Nephron progenitor cell (in vitro differentiated cells): ENCODE measurements at regions not wholly inside any gene's neighbourhood (a gene's known extent, or its start where the extent isn't known, plus 50 kb on each side); places are given as distances from the start of the nearest gene placed in this dataset.

ENCODE experiments used
- DNase-seq: peaks from one replicate; pipeline ENCODE4 v3.0.0; 2021
- H3K27ac Mint-ChIP-seq: 2 replicates; pipeline ENCODE4 v1.8.0; 2021; ENCODE audit warnings: mild to moderate bottlenecking, moderate library complexity, mixed read lengths
- H3K27me3 Mint-ChIP-seq: 2 replicates; pipeline ENCODE4 v1.8.0; 2021; ENCODE audit warnings: mild to moderate bottlenecking, low read depth, mixed read lengths; ENCODE audit not compliant: poor library complexity
- H3K36me3 Mint-ChIP-seq: 2 replicates; pipeline ENCODE4 v1.8.0; 2021; ENCODE audit warnings: low read depth, mixed read lengths
- H3K4me1 Mint-ChIP-seq: 2 replicates; pipeline ENCODE4 v1.8.0; 2021; ENCODE audit warnings: mixed read lengths
- H3K4me3 Mint-ChIP-seq: 2 replicates; pipeline ENCODE4 v1.8.0; 2021; ENCODE audit warnings: mild to moderate bottlenecking, moderate library complexity, mixed read lengths
- H3K9me3 Mint-ChIP-seq: 2 replicates; pipeline ENCODE4 v1.8.0; 2021; ENCODE audit warnings: mild to moderate bottlenecking, moderate library complexity, mixed read lengths
- CTCF ChIP-seq: fragments of 200-600 bp; sonication (generic); IDR thresholded peaks from 2 replicates; pipeline ENCODE4 v1.5.0; 2021; ENCODE audit warnings: antibody characterized with exemption

DNA sequence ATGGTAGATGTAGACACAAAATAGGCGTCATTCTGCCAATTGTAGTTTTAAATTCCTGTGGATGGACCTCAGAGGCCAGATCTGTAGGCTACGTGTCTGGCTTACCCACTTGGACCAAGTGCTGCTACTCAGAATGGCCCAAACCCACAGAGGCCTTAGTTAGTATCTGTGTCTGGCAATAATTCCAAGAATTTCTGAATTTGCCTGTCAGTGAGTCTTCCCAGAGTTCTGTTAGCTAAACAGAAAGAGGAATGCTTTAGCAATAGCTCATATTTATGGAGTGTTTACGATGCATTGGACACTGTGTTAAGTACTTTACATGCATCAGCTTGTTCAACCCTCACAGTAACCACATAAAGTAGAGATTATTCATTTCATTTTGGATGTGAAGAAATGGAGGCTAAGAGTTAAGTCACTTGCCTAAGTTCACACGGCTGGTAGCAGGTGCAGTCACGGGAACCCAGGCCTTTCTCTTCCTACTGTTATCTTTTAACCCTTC, 231.8 kb downstream of the PTEN start:
- TF ChIP-seq CTCF: no peak
- Mint-ChIP-seq H3K27me3 (peaks cover 4% of the 10 kb centered on the region), H3K36me3 (no peaks in the 10 kb centered on the region), H3K4me1 (no peaks in the 10 kb centered on the region), H3K9me3 (no peaks in the 10 kb centered on the region), H3K4me3 (no peak overlapping the region), H3K27ac (no peak overlapping the region)
- no peak for DNase-seq

- Mint-ChIP-seq H3K4me3 (no peak overlapping the region), H3K4me1 (no peaks in the 10 kb centered on the region), H3K27me3 (peaks cover 4% of the 10 kb centered on the region), H3K27ac (no peak overlapping the region), H3K36me3 (no peaks in the 10 kb centered on the region), H3K9me3 (no peaks in the 10 kb centered on the region)
- DNase-seq: no peak
- no peak for TF ChIP-seq CTCF
Observed at GRCh38 chr10:88095778-88096431, 232.5 kb downstream of the PTEN start.

GRCh38 chr10:88097092-88097516, 233.7 kb downstream of the PTEN start:
- Mint-ChIP-seq H3K9me3 (no peaks in the 10 kb centered on the region), H3K36me3 (no peaks in the 10 kb centered on the region), H3K27me3 (peaks cover 10% of the 10 kb centered on the region), H3K4me3 (no peak overlapping the region), H3K4me1 (no peaks in the 10 kb centered on the region), H3K27ac (no peak overlapping the region)
- DNase-seq: no peak
- no peak for TF ChIP-seq CTCF

- no peaks in the 10 kb centered on the region for H3K4me1 Mint-ChIP-seq
- TF ChIP-seq CTCF: no peak
- no peak overlapping the region for H3K27ac Mint-ChIP-seq
- no peak overlapping the region for H3K4me3 Mint-ChIP-seq
- DNase-seq: no peak
- H3K36me3 Mint-ChIP-seq: no peaks in the 10 kb centered on the region
- H3K9me3 Mint-ChIP-seq: no peaks in the 10 kb centered on the region
- peaks cover 10% of the 10 kb centered on the region for H3K27me3 Mint-ChIP-seq
Observed at GRCh38 chr10:88097536-88097935, 234.1 kb downstream of the PTEN start.

GRCh38 chr10:88100281-88100680, 236.9 kb downstream of the PTEN start:
- no peak for DNase-seq
- H3K4me3 Mint-ChIP-seq: no peak overlapping the region
- no peaks in the 10 kb centered on the region for H3K36me3 Mint-ChIP-seq
- no peaks in the 10 kb centered on the region for H3K4me1 Mint-ChIP-seq
- H3K27me3 Mint-ChIP-seq: peaks cover 10% of the 10 kb centered on the region
- TF ChIP-seq CTCF: no peak
- no peak overlapping the region for H3K27ac Mint-ChIP-seq
- no peaks in the 10 kb centered on the region for H3K9me3 Mint-ChIP-seq

GRCh38 chr10:88101666-88102065, 238.2 kb downstream of the PTEN start:
- Mint-ChIP-seq H3K36me3 (no peaks in the 10 kb centered on the region), H3K4me3 (no peak overlapping the region), H3K9me3 (no peaks in the 10 kb centered on the region), H3K27me3 (peaks cover 10% of the 10 kb centered on the region), H3K27ac (no peak overlapping the region), H3K4me1 (no peaks in the 10 kb centered on the region)
- no peak for DNase-seq
- TF ChIP-seq CTCF: no peak
